Midbrain (tissue), 1 donor: ENCODE measurements at regions not wholly inside any gene's neighbourhood (a gene's known extent, or its start where the extent isn't known, plus 50 kb on each side); places are given as distances from the start of the nearest gene placed in this dataset.

Experiments used
- DNase-seq: peaks from one replicate; lab custom pipeline; 2025; lab: John Stamatoyannopoulos, UW

GRCh38 chr10:113326160-113327111 is 226.4 kb upstream of the HABP2 start:
- DNase-seq, result no peak

GRCh38 chr10:113329121-113329596 is 223.7 kb upstream of the HABP2 start:
- no peak for DNase-seq

- DNase-seq, result no peak
Observed at GRCh38 chr10:113331961-113332360, 220.9 kb upstream of the HABP2 start.

GRCh38 chr10:113333313-113333712 is 219.5 kb upstream of the HABP2 start:
- DNase-seq, result no peak

GRCh38 chr10:113335592-113335991 is 217.3 kb upstream of the HABP2 start:
- no peak for DNase-seq

GRCh38 chr10:113336549-113337130 is 216.2 kb upstream of the HABP2 start:
- no peak for DNase-seq

- DNase-seq, result no peak
Observed at GRCh38 chr10:113337142-113337541, 215.7 kb upstream of the HABP2 start.

- no peak for DNase-seq
Observed at GRCh38 chr10:113339121-113339520, 213.7 kb upstream of the HABP2 start.

GRCh38 chr10:113340282-113340681 is 212.6 kb upstream of the HABP2 start:
- no peak for DNase-seq

- DNase-seq, result no peak
Observed at GRCh38 chr10:113341138-113341537, 211.7 kb upstream of the HABP2 start.

GRCh38 chr10:113345826-113346624 is 206.8 kb upstream of the HABP2 start:
- no peak for DNase-seq

GRCh38 chr10:113347508-113347907 is 205.3 kb upstream of the HABP2 start:
- DNase-seq, result peak; percentile 33

- DNase-seq, result no peak
Observed at GRCh38 chr10:113348694-113349093, 204.2 kb upstream of the HABP2 start.

- DNase-seq, result no peak
Observed at GRCh38 chr10:113350311-113351040, 202.4 kb upstream of the HABP2 start.

- no peak for DNase-seq
Observed at GRCh38 chr10:113354711-113355110, 198.1 kb upstream of the HABP2 start.

- no peak for DNase-seq
Observed at GRCh38 chr10:113356794-113357680, 195.8 kb upstream of the HABP2 start.

- DNase-seq, result no peak
Observed at GRCh38 chr10:113357681-113358300, 195.1 kb upstream of the HABP2 start.

GRCh38 chr10:113359655-113360054 is 193.2 kb upstream of the HABP2 start:
- DNase-seq, result no peak

GRCh38 chr10:113360870-113361269 is 192.0 kb upstream of the HABP2 start:
- DNase-seq, result no peak

GRCh38 chr10:113362645-113363091 is 190.2 kb upstream of the HABP2 start:
- DNase-seq, result no peak
